ENCODE measurements at regions not wholly inside any gene's neighbourhood (a gene's known extent, or its start where the extent isn't known, plus 50 kb on each side); places are given as distances from the start of the nearest gene placed in this dataset.
"Not testable (repeated sequence)": the region's sequence is repeated elsewhere in the genome, so short reads cannot be mapped to it uniquely, and the experiment has no call there.

- DNase-seq = no peak
Measured at GRCh38 chr1:68675336-68675735, 178.5 kb upstream of the DEPDC1 start.

GRCh38 chr1:68677684-68678351 lies 180.9 kb upstream of the DEPDC1 start:
- DNase-seq = no peak

- DNase-seq = no peak
Measured at GRCh38 chr1:68696221-68696620, 199.3 kb upstream of the DEPDC1 start.

GRCh38 chr1:68703921-68704354 lies 207.1 kb upstream of the DEPDC1 start:
- no peak for DNase-seq

GRCh38 chr1:68704800-68705443 lies 208.0 kb upstream of the DEPDC1 start:
- DNase-seq = no peak

GRCh38 chr1:68705466-68705865 lies 208.6 kb upstream of the DEPDC1 start:
- DNase-seq = no peak

- no peak for DNase-seq
Measured at GRCh38 chr1:68706639-68707317, 209.9 kb upstream of the DEPDC1 start.

- no peak for DNase-seq
Measured at GRCh38 chr1:68717330-68717729, 220.4 kb upstream of the DEPDC1 start.

GRCh38 chr1:68720476-68720875 lies 223.6 kb upstream of the DEPDC1 start:
- DNase-seq = no peak

GRCh38 chr1:68723791-68724190 lies 226.9 kb upstream of the DEPDC1 start:
- no peak for DNase-seq

GRCh38 chr1:68725001-68725752 lies 228.3 kb upstream of the DEPDC1 start:
- peak; percentile 54 for DNase-seq

- DNase-seq = not testable (repeated sequence)
Measured at GRCh38 chr1:68739486-68739885, 242.6 kb upstream of the DEPDC1 start.

- DNase-seq = no peak
Measured at GRCh38 chr1:68745011-68745410, 248.1 kb upstream of the DEPDC1 start.

- no peak for DNase-seq
Measured at GRCh38 chr1:68745451-68745850, 248.6 kb upstream of the DEPDC1 start.

GRCh38 chr1:68746378-68746777 lies 249.5 kb upstream of the DEPDC1 start:
- DNase-seq = no peak

GRCh38 chr1:68751723-68752122 lies 254.8 kb upstream of the DEPDC1 start:
- DNase-seq = no peak

GRCh38 chr1:68758666-68759209 lies 261.9 kb upstream of the DEPDC1 start:
- no peak for DNase-seq

- DNase-seq = no peak
Measured at GRCh38 chr1:68767941-68768340, 271.1 kb upstream of the DEPDC1 start.

GRCh38 chr1:68770817-68771216 lies 273.9 kb upstream of the DEPDC1 start:
- no peak for DNase-seq

- no peak for DNase-seq
Measured at GRCh38 chr1:68777851-68778250, 281.0 kb upstream of the DEPDC1 start.

- DNase-seq = not testable (repeated sequence)
Measured at GRCh38 chr1:68779841-68780240, 283.0 kb upstream of the DEPDC1 start.

GRCh38 chr1:68780919-68781318 lies 284.0 kb upstream of the DEPDC1 start:
- no peak for DNase-seq

GRCh38 chr1:68782890-68783289 lies 286.0 kb upstream of the DEPDC1 start:
- DNase-seq = no peak

All from NCI-H2227 treated with DMSO at 0.1 percent for 48 hours (cell line).